GM18867 (cell line): ENCODE measurements at regions not wholly inside any gene's neighbourhood (a gene's known extent, or its start where the extent isn't known, plus 50 kb on each side); places are given as distances from the start of the nearest gene placed in this dataset.
"Not testable (repeated sequence)": the region's sequence is repeated elsewhere in the genome, so short reads cannot be mapped to it uniquely, and the experiment has no call there.

Experiments
- ATAC-seq: cut with Tn5 transposase; IDR thresholded peaks from one replicate; pipeline ENCODE4 v1.9.1; 2021; ENCODE audit warnings: mild to moderate bottlenecking, moderate library complexity; ENCODE audit not compliant: unreplicated experiment

- no peak for ATAC-seq
Measured at GRCh38 chr3:188972310-188972709, 199.5 kb upstream of the TPRG1 start.

- no peak for ATAC-seq
Measured at GRCh38 chr3:188974856-188975599, 196.7 kb upstream of the TPRG1 start.

GRCh38 chr3:188975600-188976314 is 196.0 kb upstream of the TPRG1 start:
- ATAC-seq: no peak

GRCh38 chr3:188976407-188976806 is 195.4 kb upstream of the TPRG1 start:
- ATAC-seq: no peak

GRCh38 chr3:188978421-188979171 is 193.2 kb upstream of the TPRG1 start:
- no peak for ATAC-seq

GRCh38 chr3:188979248-188979647 is 192.5 kb upstream of the TPRG1 start:
- no peak for ATAC-seq

- ATAC-seq: no peak
Measured at GRCh38 chr3:188979669-188980310, 192.0 kb upstream of the TPRG1 start.

- ATAC-seq: no peak
Measured at GRCh38 chr3:188993181-188993580, 178.6 kb upstream of the TPRG1 start.

GRCh38 chr3:189001559-189001958 is 170.2 kb upstream of the TPRG1 start:
- no peak for ATAC-seq

- no peak for ATAC-seq
Measured at GRCh38 chr3:189003410-189003809, 168.4 kb upstream of the TPRG1 start.

- no peak for ATAC-seq
Measured at GRCh38 chr3:189013224-189013888, 158.4 kb upstream of the TPRG1 start.

GRCh38 chr3:189014526-189014925 is 157.2 kb upstream of the TPRG1 start:
- ATAC-seq: no peak

GRCh38 chr3:189022576-189023466 is 148.9 kb upstream of the TPRG1 start:
- not testable (repeated sequence) for ATAC-seq

GRCh38 chr3:189025866-189026265 is 145.9 kb upstream of the TPRG1 start:
- no peak for ATAC-seq

- no peak for ATAC-seq
Measured at GRCh38 chr3:189027626-189028155, 144.1 kb upstream of the TPRG1 start.

GRCh38 chr3:189038773-189039745 is 132.7 kb upstream of the TPRG1 start:
- no peak for ATAC-seq

- ATAC-seq: no peak
Measured at GRCh38 chr3:189040656-189041335, 131.0 kb upstream of the TPRG1 start.
